DND-41 (cell line): ENCODE measurements at regions not wholly inside any gene's neighbourhood (a gene's known extent, or its start where the extent isn't known, plus 50 kb on each side); places are given as distances from the start of the nearest gene placed in this dataset.

Experiments used
- ATAC-seq: fragments of 200-7000 bp; cut with Tn5 transposase; 3 replicates; pipeline ENCODE4 v1.9.1; 2021; ENCODE audit warnings: low read depth; ENCODE audit not compliant: insufficient read depth
- DNase-seq: peaks from one replicate; pipeline ENCODE4 v3.0.0-alpha.2; 2020
- H2AFZ ChIP-seq: 2 replicates; pipeline ENCODE4 v1.6.0; 2012; ENCODE audit warnings: low read depth, low read length
- H3K27ac ChIP-seq: 2 replicates; pipeline ENCODE4 v1.5.1; 2012; ENCODE audit warnings: low read length, inconsistent platforms
- H3K27me3 ChIP-seq: fragments of 200-600 bp; sonication (generic); 2 replicates; pipeline ENCODE4 v1.6.0; 2012; ENCODE audit warnings: low read length, mild to moderate bottlenecking, inconsistent platforms; ENCODE audit not compliant: insufficient read depth, poor library complexity
- H3K36me3 ChIP-seq: 2 replicates; pipeline ENCODE4 v1.5.1; 2012; ENCODE audit warnings: low read length, inconsistent platforms; ENCODE audit not compliant: insufficient read depth
- H3K4me1 ChIP-seq: 2 replicates; pipeline ENCODE4 v1.5.1; 2012; ENCODE audit warnings: mild to moderate bottlenecking, low read length; ENCODE audit not compliant: insufficient read depth
- H3K4me2 ChIP-seq: 2 replicates; pipeline ENCODE4 v1.6.0; 2012; ENCODE audit warnings: mild to moderate bottlenecking, moderate library complexity, low read length, inconsistent platforms; ENCODE audit not compliant: insufficient read depth
- H3K4me3 ChIP-seq, 2 experiments: fragments of 200-600 bp in 1 of 2; shearing (Covaris generic) in 1 of 2; 2 replicates each; pipeline ENCODE4 v1.5.1; 2012 to 2016; ENCODE audit warnings: inconsistent platforms in 2 of 2, low read length in 2 of 2, mild to moderate bottlenecking in 2 of 2, low read depth in 1 of 2, moderate library complexity in 1 of 2
- H3K79me2 ChIP-seq: 2 replicates; pipeline ENCODE4 v1.6.0; 2012; ENCODE audit warnings: low read length, inconsistent platforms; ENCODE audit not compliant: insufficient read depth
- H3K9ac ChIP-seq: 2 replicates; pipeline ENCODE4 v1.6.0; 2012; ENCODE audit warnings: low read depth, mild to moderate bottlenecking, inconsistent platforms, low read length, moderate library complexity
- H3K9me3 ChIP-seq: 2 replicates; pipeline ENCODE4 v1.5.1; 2012; ENCODE audit warnings: low read length, moderate library complexity, mild to moderate bottlenecking, inconsistent platforms; ENCODE audit not compliant: insufficient read depth, severe bottlenecking
- H4K20me1 ChIP-seq: 2 replicates; pipeline ENCODE4 v1.6.0; 2012; ENCODE audit warnings: low read length; ENCODE audit not compliant: insufficient read depth
- CTCF ChIP-seq: IDR thresholded peaks from 2 replicates; pipeline ENCODE4 v1.5.1; 2012; ENCODE audit warnings: borderline replicate concordance, low read length, moderate library complexity, mild to moderate bottlenecking; ENCODE audit not compliant: poor library complexity, severe bottlenecking; ENCODE audit errors: extremely low read depth
- EZH2 ChIP-seq: IDR thresholded peaks from 3 replicates; pipeline ENCODE4 v1.6.1; 2012; ENCODE audit warnings: borderline replicate concordance, low read depth, mild to moderate bottlenecking, moderate library complexity, low read length, inconsistent platforms; ENCODE audit not compliant: severe bottlenecking

DNA sequence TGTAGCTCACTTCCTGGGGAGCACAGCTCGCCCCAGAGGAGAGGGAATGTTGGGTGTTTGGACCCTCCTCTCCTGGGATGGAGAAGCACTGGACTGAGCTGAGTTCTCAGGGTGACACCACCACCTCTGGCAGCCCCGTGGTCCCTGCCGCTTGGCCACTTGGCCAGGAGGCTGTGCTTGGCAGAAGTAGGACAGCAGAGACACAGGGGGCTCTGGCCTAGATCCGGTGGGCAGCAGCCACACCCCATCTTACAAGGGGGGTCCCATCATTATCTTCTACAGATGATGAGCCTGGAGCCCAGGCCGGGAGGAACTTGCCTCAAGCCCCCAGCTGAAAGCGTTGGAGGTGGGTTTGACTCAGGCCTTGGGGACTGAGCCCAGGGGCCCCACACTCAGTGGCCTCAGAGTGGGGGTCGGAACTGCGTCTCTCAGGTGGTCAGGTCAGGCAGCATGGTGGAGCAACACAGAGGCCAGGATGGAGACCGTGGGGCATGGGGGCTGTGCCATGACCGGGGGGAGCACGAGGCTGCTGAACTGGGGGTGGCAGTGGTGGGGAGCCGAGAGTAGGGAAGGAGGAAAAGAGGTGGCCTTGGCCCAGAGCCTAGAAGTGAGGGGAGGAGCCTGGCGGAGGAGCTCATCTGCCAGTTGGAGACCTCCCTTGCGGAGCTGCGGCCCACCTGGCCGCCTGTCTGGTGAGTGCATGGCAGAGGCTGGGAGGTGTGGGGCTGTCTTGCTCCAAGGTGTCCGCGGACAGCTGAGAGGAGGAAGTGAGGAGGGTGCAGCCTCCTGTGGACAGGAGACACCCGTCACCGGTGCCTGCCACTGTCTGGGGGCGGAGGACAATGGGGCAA is 63.6 kb upstream of the HDAC4 start:
- no peak overlapping the region for H3K9ac ChIP-seq
- H2AFZ ChIP-seq: no peak overlapping the region
- H3K4me2 ChIP-seq: no peak overlapping the region
- ATAC-seq (no peak), DNase-seq (no peak)
- H3K27ac ChIP-seq: no peak overlapping the region
- 0 out of 2 replicates have a peak, but pooled peaks cover 3% of the 10 kb centered on the region for H3K4me1 ChIP-seq
- H3K27me3 ChIP-seq: no peaks in the 10 kb centered on the region
- H3K4me3 ChIP-seq: no peak overlapping the region
- H3K9me3 ChIP-seq: no peaks in the 10 kb centered on the region
- no peak for TF ChIP-seq CTCF
- TF ChIP-seq EZH2: no peak
- H3K36me3 ChIP-seq: no peaks in the 10 kb centered on the region
- H3K79me2 ChIP-seq: no peaks in the 10 kb centered on the region
- no peaks in the 10 kb centered on the region for H4K20me1 ChIP-seq

DNA sequence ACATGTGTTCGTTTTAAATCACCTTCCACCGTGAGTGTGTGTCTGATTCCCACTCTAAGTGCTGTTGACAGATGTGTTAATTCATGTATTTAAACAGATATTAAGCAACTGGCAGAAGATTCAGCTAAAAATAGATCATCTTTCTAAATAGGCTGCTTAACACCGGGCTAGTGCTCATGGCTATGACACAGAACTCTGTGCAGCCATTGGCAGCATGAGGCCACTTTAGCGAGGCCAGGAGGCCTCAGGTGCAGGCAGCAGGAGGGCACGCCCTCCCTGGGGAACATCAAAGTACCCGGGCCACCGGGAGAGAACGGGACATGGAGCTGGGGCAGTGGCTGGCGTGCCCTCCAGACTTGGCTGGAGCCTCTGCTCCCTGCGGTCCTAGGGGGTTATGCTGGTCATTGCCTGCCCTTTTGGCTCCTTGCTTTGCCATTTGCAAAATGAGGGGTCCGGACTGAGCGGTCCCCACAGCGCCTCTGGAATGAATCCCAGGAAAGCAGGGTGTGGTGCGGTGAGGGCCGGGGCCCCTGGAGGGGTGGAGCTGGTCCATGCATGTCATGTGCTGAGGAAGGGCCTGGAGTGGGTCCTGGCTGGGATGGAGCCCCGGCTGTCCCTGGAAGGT is 62.8 kb upstream of the HDAC4 start:
- TF ChIP-seq EZH2 (no peak), CTCF (no peak)
- Histone ChIP-seq H3K27me3 (no peaks in the 10 kb centered on the region), H3K9me3 (no peaks in the 10 kb centered on the region), H3K79me2 (no peaks in the 10 kb centered on the region), H3K9ac (no peak overlapping the region), H2AFZ (no peak overlapping the region), H3K36me3 (no peaks in the 10 kb centered on the region), H4K20me1 (no peaks in the 10 kb centered on the region), H3K4me1 (0 out of 2 replicates have a peak, but pooled peaks cover 3% of the 10 kb centered on the region), H3K4me3 (no peak overlapping the region), H3K4me2 (no peak overlapping the region), H3K27ac (no peak overlapping the region)
- ATAC-seq: no peak
- no peak for DNase-seq

GRCh38 chr2:239462671-239463506 is 62.1 kb upstream of the HDAC4 start:
- H2AFZ ChIP-seq: no peak overlapping the region
- DNase-seq (no peak), ATAC-seq (no peak)
- no peaks in the 10 kb centered on the region for H4K20me1 ChIP-seq
- H3K27me3 ChIP-seq: no peaks in the 10 kb centered on the region
- H3K4me1 ChIP-seq: 0 out of 2 replicates have a peak, but pooled peaks cover 3% of the 10 kb centered on the region
- no peaks in the 10 kb centered on the region for H3K9me3 ChIP-seq
- H3K27ac ChIP-seq: no peak overlapping the region
- no peak overlapping the region for H3K4me2 ChIP-seq
- no peaks in the 10 kb centered on the region for H3K79me2 ChIP-seq
- TF ChIP-seq CTCF: no peak
- H3K36me3 ChIP-seq: no peaks in the 10 kb centered on the region
- no peak overlapping the region for H3K4me3 ChIP-seq
- no peak overlapping the region for H3K9ac ChIP-seq
